ENCODE measurements at regions not wholly inside any gene's neighbourhood (a gene's known extent, or its start where the extent isn't known, plus 50 kb on each side); places are given as distances from the start of the nearest gene placed in this dataset.

GRCh38 chr16:82544378-82545160, 82.2 kb upstream of the CDH13 start:
- CTCF ChIA-PET (ENCODE audit: low intra/inter-chr PET ratio): no interaction called here
- POLR2A ChIA-PET: no interaction called here
- H3K9ac ChIP-seq (ENCODE audit: insufficient read depth in 1 of 2, low read depth in 2 of 2, low read length in 2 of 2): no peak overlapping the region
- no TSS peak for BruUV-seq (replicated peaks)
- no peaks in the 10 kb centered on the region for H3K27me3 ChIP-seq (ENCODE audit: control insufficient read depth in 2 of 2, insufficient read depth in 2 of 2, low read length in 2 of 2)
- FAIRE-seq (no peak), DNase-seq (ENCODE audit: extremely low read depth in 1 of 4, low spot score in 3 of 4) (no peak), ATAC-seq (no peak)
- no peaks in the 10 kb centered on the region for H3K9me3 ChIP-seq (replicated peaks; ENCODE audit: control insufficient read depth, insufficient read depth, low read depth, low read length)
- H3K4me1 ChIP-seq (replicated peaks in 1 of 2; ENCODE audit: control insufficient read depth in 2 of 2, insufficient read depth in 2 of 2, low read length in 2 of 2): no peaks in the 10 kb centered on the region
- H3K4me2 ChIP-seq (ENCODE audit: insufficient read depth, low read length): no peak overlapping the region
- no peaks in the 10 kb centered on the region for H3K36me3 ChIP-seq (ENCODE audit: control insufficient read depth, insufficient read depth, low read length)
- H3K79me2 ChIP-seq (ENCODE audit: control insufficient read depth, insufficient read depth, low read length): no peaks in the 10 kb centered on the region
- H3K27ac ChIP-seq (ENCODE audit: extremely low read depth, low read depth, low read length): no peak overlapping the region
- TF ChIP-seq ATF3 (IDR thresholded peaks at IDR 0.05): no peak
- no peak for TF ChIP-seq ATF3 (CRISPR knock-in tag; conservative IDR thresholded peaks at IDR 0.05)
- no peak for TF ChIP-seq POLR2H (tag; IDR thresholded peaks at IDR 0.05; ENCODE audit: low read depth)
- no peak for TF ChIP-seq SMARCE1 (IDR thresholded peaks at IDR 0.05)
- TF ChIP-seq ZNF175 (CRISPR knock-in tag; IDR thresholded peaks at IDR 0.05; ENCODE audit: low read depth): no peak
- TF ChIP-seq CBX1 (IDR thresholded peaks at IDR 0.05; ENCODE audit: low read depth): no peak
- no peak for TF ChIP-seq BHLHE40 (IDR thresholded peaks at IDR 0.05; ENCODE audit: low read length)
- TF ChIP-seq PPARD (CRISPR knock-in tag; IDR thresholded peaks at IDR 0.05): no peak
- no peak for TF ChIP-seq ZNF449 (CRISPR knock-in tag; IDR thresholded peaks at IDR 0.05)
- no peak for TF ChIP-seq EGR1 (conservative IDR thresholded peaks at IDR 0.05)
- no peak overlapping the region for H2AFZ ChIP-seq (ENCODE audit: low read depth, low read length)
- 0% methylated on average over 11 of the region's 12 CpGs for WGBS (ENCODE audit: insufficient coverage, low coverage, missing lambda C conversion rate)
- intact Hi-C loops (cut with micrococcal nuclease): no loop called here
- no peaks in the 10 kb centered on the region for H3K9me1 ChIP-seq (ENCODE audit: control insufficient read depth, insufficient read depth, low read length)
- H3K4me3 ChIP-seq: no peak overlapping the region
- no peaks in the 10 kb centered on the region for H4K20me1 ChIP-seq (replicated peaks; ENCODE audit: control insufficient read depth, insufficient read depth, low read length)
- in situ Hi-C loops (cut with MboI): no loop called here

Data from K562 (cell line).